ENCODE measurements at regions not wholly inside any gene's neighbourhood (a gene's known extent, or its start where the extent isn't known, plus 50 kb on each side); places are given as distances from the start of the nearest gene placed in this dataset.

- FAIRE-seq (no peak), ATAC-seq (no peak)
- 92% methylated on average over 9 of the region's 10 CpGs for WGBS (ENCODE audit: missing lambda C conversion rate)
Measured at GRCh38 chr20:24747010-24747712, 201.9 kb upstream of the CST7 start.

GRCh38 chr20:24747881-24748595, 201.0 kb upstream of the CST7 start:
- Histone ChIP-seq H3K27ac (0 out of 6 replicates have a peak overlapping the region, but pooled peaks of 1 of the 2 experiments have one; percentile 11), H3K4me3 (no peak overlapping the region), H3K4me2 (no peak overlapping the region), H3K4me1 (peaks cover 15% of the 10 kb centered on the region), H3K9me3 (no peaks in the 10 kb centered on the region)
- 78% methylated on average over 5 of the region's 5 CpGs for WGBS (ENCODE audit: missing lambda C conversion rate)
- no peak for ATAC-seq
- no peak for FAIRE-seq
- POLR2A ChIA-PET, result no interaction called here
- no peak for DNase-seq (ENCODE audit: low read depth in 1 of 2, low spot score in 1 of 2)
- CTCF ChIA-PET, result no interaction called here
- TF ChIP-seq HOXB13 (CRISPR knock-in tag; IDR thresholded peaks at IDR 0.05; ENCODE audit: low read depth) (no peak), HOXB5 (CRISPR knock-in tag; IDR thresholded peaks at IDR 0.05) (no peak), FOSB (CRISPR knock-in tag; IDR thresholded peaks at IDR 0.05) (no peak), EP300 (IDR thresholded peaks at IDR 0.05) (no peak), MAFK (IDR thresholded peaks at IDR 0.05; ENCODE audit: partially characterized antibody) (no peak), REST (IDR thresholded peaks at IDR 0.05) (no peak), CEBPB (IDR thresholded peaks at IDR 0.05) (no peak), MYC (IDR thresholded peaks at IDR 0.05; ENCODE audit: borderline replicate concordance, low read length) (no peak), RCOR1 (IDR thresholded peaks at IDR 0.05; ENCODE audit: low read depth, low read length) (no peak), POLR2A (IDR thresholded peaks at IDR 0.05; ENCODE audit: low read length) (no peak), MAZ (IDR thresholded peaks at IDR 0.05; ENCODE audit: borderline replicate concordance, low read depth, low read length) (no peak)

More at GRCh38 chr20:24747010-24747712, 201.9 kb upstream of the CST7 start:
- DNase-seq (ENCODE audit: low read depth in 1 of 2, low spot score in 1 of 2), result no peak
- Histone ChIP-seq H3K4me3 (no peak overlapping the region), H3K4me1 (peaks cover 15% of the 10 kb centered on the region), H3K9me3 (no peaks in the 10 kb centered on the region), H3K27ac (peak overlapping the region in 1 of 2 experiments; percentile 88; a peak in 3 of 6 replicates), H3K4me2 (peak overlapping the region; percentile 52)
- TF ChIP-seq HOXB5 (CRISPR knock-in tag; IDR thresholded peaks at IDR 0.05) (no peak), TFCP2L1 (CRISPR knock-in tag; IDR thresholded peaks at IDR 0.05) (no peak), USF2 (IDR thresholded peaks at IDR 0.05) (no peak), EHF (CRISPR knock-in tag; IDR thresholded peaks at IDR 0.05) (no peak), HOXB13 (CRISPR knock-in tag; IDR thresholded peaks at IDR 0.05; ENCODE audit: low read depth) (no peak), RAD21 (conservative IDR thresholded peaks at IDR 0.05 in 1 of 2, IDR thresholded peaks at IDR 0.05 in 1 of 2) (no peak), ELK1 (IDR thresholded peaks at IDR 0.05; ENCODE audit: low read depth, low read length) (no peak), FOSL2 (IDR thresholded peaks at IDR 0.05) (no peak), FOSL2 (CRISPR knock-in tag; IDR thresholded peaks at IDR 0.05) (no peak), ATOH8 (CRISPR knock-in tag; IDR thresholded peaks at IDR 0.05; ENCODE audit: low read depth) (no peak), RNF2 (IDR thresholded peaks at IDR 0.05; ENCODE audit: borderline replicate concordance, low read depth) (no peak), GATA3 (IDR thresholded peaks at IDR 0.05; ENCODE audit: borderline replicate concordance) (no peak), RCOR1 (IDR thresholded peaks at IDR 0.05; ENCODE audit: low read depth, low read length) (no peak), PHF8 (IDR thresholded peaks at IDR 0.05; ENCODE audit: borderline replicate concordance, low read depth) (no peak), HOXA7 (CRISPR knock-in tag; IDR thresholded peaks at IDR 0.05) (no peak), CBX8 (IDR thresholded peaks at IDR 0.05) (no peak), CTCF (IDR thresholded peaks at IDR 0.05) (no peak), MYC (IDR thresholded peaks at IDR 0.05; ENCODE audit: borderline replicate concordance, low read length) (no peak), TP53 (CRISPR knock-in tag; IDR thresholded peaks at IDR 0.05) (no peak)
- POLR2A ChIA-PET, result no interaction called here
- CTCF ChIA-PET, result interaction anchor here (1.0 kb wide), 1 partner anchor 9 kb away, joined by 3 read pairs; no protein-coding TSS in a partner anchor

Data from A549 (cell line).